ENCODE measurements at regions not wholly inside any gene's neighbourhood (a gene's known extent, or its start where the extent isn't known, plus 50 kb on each side); places are given as distances from the start of the nearest gene placed in this dataset.
"Not testable (repeated sequence)": the region's sequence is repeated elsewhere in the genome, so short reads cannot be mapped to it uniquely, and the experiment has no call there.

DNA sequence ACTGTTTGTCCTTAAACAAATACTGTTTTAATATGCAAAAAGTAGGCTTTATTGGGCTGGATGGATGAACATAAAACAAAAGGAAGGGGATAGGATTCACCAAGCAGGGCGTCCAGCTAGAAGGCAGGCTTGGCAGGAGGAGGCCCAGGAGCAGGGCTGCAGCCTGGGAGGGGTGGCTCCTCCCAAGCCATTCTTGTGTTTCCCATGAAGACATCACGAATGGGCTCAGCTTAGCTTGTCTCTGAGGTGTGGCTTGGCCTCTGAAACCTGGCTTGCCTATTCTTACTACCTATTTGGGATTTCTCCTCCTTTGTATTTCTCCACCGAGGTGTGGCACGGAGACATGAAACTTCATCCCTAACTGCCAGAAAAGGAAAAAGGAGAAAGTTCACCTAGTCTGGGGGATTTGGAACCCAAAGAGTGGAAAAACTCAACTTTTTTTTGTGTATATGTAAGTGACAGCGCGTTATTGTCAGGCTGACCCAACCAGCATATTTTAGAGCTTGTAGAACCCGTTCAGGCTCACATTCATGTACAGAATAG, 481.9 kb upstream of the SPRED2 start:
- no peak overlapping the region for H2AFZ ChIP-seq
- TF ChIP-seq, protein P1, sequence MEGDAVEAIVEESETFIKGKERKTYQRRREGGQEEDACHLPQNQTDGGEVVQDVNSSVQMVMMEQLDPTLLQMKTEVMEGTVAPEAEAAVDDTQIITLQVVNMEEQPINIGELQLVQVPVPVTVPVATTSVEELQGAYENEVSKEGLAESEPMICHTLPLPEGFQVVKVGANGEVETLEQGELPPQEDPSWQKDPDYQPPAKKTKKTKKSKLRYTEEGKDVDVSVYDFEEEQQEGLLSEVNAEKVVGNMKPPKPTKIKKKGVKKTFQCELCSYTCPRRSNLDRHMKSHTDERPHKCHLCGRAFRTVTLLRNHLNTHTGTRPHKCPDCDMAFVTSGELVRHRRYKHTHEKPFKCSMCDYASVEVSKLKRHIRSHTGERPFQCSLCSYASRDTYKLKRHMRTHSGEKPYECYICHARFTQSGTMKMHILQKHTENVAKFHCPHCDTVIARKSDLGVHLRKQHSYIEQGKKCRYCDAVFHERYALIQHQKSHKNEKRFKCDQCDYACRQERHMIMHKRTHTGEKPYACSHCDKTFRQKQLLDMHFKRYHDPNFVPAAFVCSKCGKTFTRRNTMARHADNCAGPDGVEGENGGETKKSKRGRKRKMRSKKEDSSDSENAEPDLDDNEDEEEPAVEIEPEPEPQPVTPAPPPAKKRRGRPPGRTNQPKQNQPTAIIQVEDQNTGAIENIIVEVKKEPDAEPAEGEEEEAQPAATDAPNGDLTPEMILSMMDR (IDR thresholded peaks at IDR 0.05; ENCODE audit: poor library complexity): no peak
- TF ChIP-seq EZH2 (IDR thresholded peaks at IDR 0.05; ENCODE audit: borderline replicate concordance) (no peak), EZH2phosphoT487 (IDR thresholded peaks at IDR 0.05; ENCODE audit: low read depth, severe bottlenecking, unreplicated experiment) (no peak)
- no peaks in the 10 kb centered on the region for H4K20me1 ChIP-seq (ENCODE audit: insufficient read depth, poor library complexity, severe bottlenecking)
- no peaks in the 10 kb centered on the region for H3K9me3 ChIP-seq (ENCODE audit: low read depth)
- no peaks in the 10 kb centered on the region for H3K36me3 ChIP-seq (replicated peaks; ENCODE audit: insufficient read depth, low read depth)
- H3K4me1 ChIP-seq (ENCODE audit: insufficient read depth): no peaks in the 10 kb centered on the region
- H3K4me3 ChIP-seq: no peak overlapping the region
- no peak for DNase-seq (ENCODE audit: low spot score)
- no peaks in the 10 kb centered on the region for H3K27me3 ChIP-seq
- no peak overlapping the region for H3K4me2 ChIP-seq
- H3K9me2 ChIP-seq (replicated peaks; ENCODE audit: insufficient read depth): no peaks in the 10 kb centered on the region
- WGBS (ENCODE audit: low lambda C conversion rate, missing lambda C conversion rate): 85% methylated on average over 7 of the region's 7 CpGs
- no peak overlapping the region for H3K27ac ChIP-seq
- no peaks in the 10 kb centered on the region for H3K79me2 ChIP-seq

DNA sequence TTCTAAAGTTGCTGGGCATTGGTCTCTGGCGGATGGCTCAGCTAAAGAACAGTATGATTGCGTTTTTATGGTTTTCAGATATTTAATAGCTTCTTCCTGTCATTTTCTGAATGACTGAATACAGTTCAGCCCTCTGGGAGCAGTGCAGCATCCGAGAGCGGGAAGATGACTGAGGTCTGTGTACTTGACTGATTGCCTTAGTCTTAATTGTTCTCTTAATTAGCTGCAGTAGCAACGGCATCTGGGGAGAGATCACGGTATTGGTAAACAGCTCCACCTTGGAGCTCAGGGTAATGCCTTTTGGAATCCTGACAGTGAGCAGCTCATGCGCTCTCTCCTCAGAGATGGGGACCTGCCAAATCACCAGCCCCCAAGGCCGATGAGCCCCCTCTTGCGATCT, 481.4 kb upstream of the SPRED2 start:
- Histone ChIP-seq H2AFZ (no peak overlapping the region), H4K20me1 (ENCODE audit: insufficient read depth, poor library complexity, severe bottlenecking) (no peaks in the 10 kb centered on the region), H3K27ac (no peak overlapping the region), H3K9me2 (replicated peaks; ENCODE audit: insufficient read depth) (no peaks in the 10 kb centered on the region), H3K4me2 (no peak overlapping the region), H3K9me3 (ENCODE audit: low read depth) (no peaks in the 10 kb centered on the region), H3K4me1 (ENCODE audit: insufficient read depth) (no peaks in the 10 kb centered on the region), H3K27me3 (no peaks in the 10 kb centered on the region), H3K36me3 (replicated peaks; ENCODE audit: insufficient read depth, low read depth) (no peaks in the 10 kb centered on the region), H3K79me2 (no peaks in the 10 kb centered on the region), H3K4me3 (no peak overlapping the region)
- TF ChIP-seq EZH2 (IDR thresholded peaks at IDR 0.05; ENCODE audit: borderline replicate concordance) (no peak), EZH2phosphoT487 (IDR thresholded peaks at IDR 0.05; ENCODE audit: low read depth, severe bottlenecking, unreplicated experiment) (no peak)
- TF ChIP-seq, protein P1 (IDR thresholded peaks at IDR 0.05; ENCODE audit: poor library complexity): no peak
- WGBS (ENCODE audit: low lambda C conversion rate, missing lambda C conversion rate): 54% methylated on average over 9 of the region's 9 CpGs
- no peak for DNase-seq (ENCODE audit: low spot score)

- no peaks in the 10 kb centered on the region for H3K79me2 ChIP-seq
- no peaks in the 10 kb centered on the region for H3K36me3 ChIP-seq (replicated peaks; ENCODE audit: insufficient read depth, low read depth)
- no peaks in the 10 kb centered on the region for H3K9me3 ChIP-seq (ENCODE audit: low read depth)
- no peaks in the 10 kb centered on the region for H4K20me1 ChIP-seq (ENCODE audit: insufficient read depth, poor library complexity, severe bottlenecking)
- DNase-seq (ENCODE audit: low spot score): no peak
- no peaks in the 10 kb centered on the region for H3K4me1 ChIP-seq (ENCODE audit: insufficient read depth)
- H3K27me3 ChIP-seq: no peaks in the 10 kb centered on the region
- 53% methylated on average over 1 of the region's 1 CpG for WGBS (ENCODE audit: low lambda C conversion rate, missing lambda C conversion rate)
- H3K4me3 ChIP-seq: no peak overlapping the region
- H3K9me2 ChIP-seq (replicated peaks; ENCODE audit: insufficient read depth): no peaks in the 10 kb centered on the region
- no peak overlapping the region for H3K4me2 ChIP-seq
- no peak overlapping the region for H2AFZ ChIP-seq
- TF ChIP-seq, protein P1 (IDR thresholded peaks at IDR 0.05; ENCODE audit: poor library complexity): no peak
- no peak for TF ChIP-seq EZH2phosphoT487 (IDR thresholded peaks at IDR 0.05; ENCODE audit: low read depth, severe bottlenecking, unreplicated experiment)
- no peak overlapping the region for H3K27ac ChIP-seq
These were observed 469.4 kb upstream of the SPRED2 start for GRCh38 chr2:65901756-65902155.

DNA sequence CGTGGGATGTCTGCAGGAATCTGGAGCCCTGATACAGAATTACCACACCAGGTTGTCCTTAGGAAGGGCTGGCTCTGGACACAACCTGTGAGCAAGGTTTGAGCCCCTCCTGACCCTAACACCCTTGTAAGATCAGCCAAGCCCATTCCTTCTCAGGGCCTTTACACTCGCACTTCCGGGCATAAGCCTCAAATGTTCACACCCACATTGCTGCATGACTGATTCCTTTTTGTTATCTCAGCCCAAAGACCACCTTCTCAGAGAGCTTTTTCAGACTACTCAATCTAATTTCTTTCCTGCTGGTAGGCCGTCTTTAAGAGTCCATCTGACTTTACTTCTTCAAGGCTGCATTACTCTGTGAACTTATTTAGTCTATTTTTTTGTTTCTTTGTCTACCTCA, 464.0 kb upstream of the SPRED2 start:
- Histone ChIP-seq H3K4me1 (ENCODE audit: insufficient read depth) (no peaks in the 10 kb centered on the region), H3K4me3 (no peak overlapping the region), H3K9me3 (ENCODE audit: low read depth) (no peaks in the 10 kb centered on the region), H3K27ac (no peak overlapping the region), H4K20me1 (ENCODE audit: insufficient read depth, poor library complexity, severe bottlenecking) (no peaks in the 10 kb centered on the region), H2AFZ (no peak overlapping the region), H3K4me2 (no peak overlapping the region), H3K36me3 (replicated peaks; ENCODE audit: insufficient read depth, low read depth) (no peaks in the 10 kb centered on the region), H3K9me2 (replicated peaks; ENCODE audit: insufficient read depth) (no peaks in the 10 kb centered on the region), H3K79me2 (no peaks in the 10 kb centered on the region), H3K27me3 (no peaks in the 10 kb centered on the region)
- no peak for DNase-seq (ENCODE audit: low spot score)
- TF ChIP-seq EZH2phosphoT487 (IDR thresholded peaks at IDR 0.05; ENCODE audit: low read depth, severe bottlenecking, unreplicated experiment): no peak
- TF ChIP-seq EZH2 (IDR thresholded peaks at IDR 0.05; ENCODE audit: borderline replicate concordance): no peak
- TF ChIP-seq, protein P1 (IDR thresholded peaks at IDR 0.05; ENCODE audit: poor library complexity): no peak
- WGBS (ENCODE audit: low lambda C conversion rate, missing lambda C conversion rate): 90% methylated on average over 4 of the region's 4 CpGs

DNA sequence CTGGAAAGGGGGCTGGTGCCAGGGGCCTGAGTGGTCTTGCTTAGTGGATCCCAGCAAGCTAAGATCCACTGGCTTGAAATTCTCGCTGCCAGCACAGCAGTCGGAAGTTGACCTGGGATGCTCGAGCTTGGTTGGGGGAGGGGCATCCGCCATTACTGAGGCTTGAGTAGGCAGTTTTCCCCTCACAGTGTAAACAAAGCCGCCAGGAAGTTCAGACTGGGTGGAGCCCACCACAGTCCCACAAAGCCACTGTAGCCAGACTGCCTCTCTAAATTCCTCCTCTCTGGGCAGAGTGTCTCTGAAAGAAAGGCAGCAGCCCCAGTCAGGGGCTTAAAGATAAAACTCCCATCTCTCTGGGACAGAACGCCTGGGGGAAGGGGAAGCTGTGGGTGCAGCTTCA, 457.7 kb upstream of the SPRED2 start:
- H4K20me1 ChIP-seq (ENCODE audit: insufficient read depth, poor library complexity, severe bottlenecking); H3K4me1 ChIP-seq (ENCODE audit: insufficient read depth); H3K4me3 ChIP-seq; H3K9me2 ChIP-seq (replicated peaks; ENCODE audit: insufficient read depth); H3K4me2 ChIP-seq; H3K79me2 ChIP-seq; H3K27me3 ChIP-seq; H3K9me3 ChIP-seq (ENCODE audit: low read depth); H3K36me3 ChIP-seq (replicated peaks; ENCODE audit: insufficient read depth, low read depth); H3K27ac ChIP-seq; H2AFZ ChIP-seq; DNase-seq (ENCODE audit: low spot score): not testable (repeated sequence)
- 58% methylated on average over 6 of the region's 6 CpGs for WGBS (ENCODE audit: low lambda C conversion rate, missing lambda C conversion rate)
